SU-DHL-6 (cell line): ENCODE measurements at regions not wholly inside any gene's neighbourhood (a gene's known extent, or its start where the extent isn't known, plus 50 kb on each side); places are given as distances from the start of the nearest gene placed in this dataset.

Experiments
- H2AFZ ChIP-seq: fragments of 200-600 bp; sonication (generic); 2 replicates; pipeline ENCODE4 v1.6.1; 2014; ENCODE audit warnings: low read depth, mild to moderate bottlenecking, moderate library complexity, mixed read lengths, antibody characterized with exemption, low read length; ENCODE audit not compliant: severe bottlenecking
- H3F3A ChIP-seq: fragments of 200-600 bp; shearing (Covaris generic); 2 replicates; pipeline ENCODE4 v1.6.0; 2016; ENCODE audit warnings: antibody characterized with exemption, mild to moderate bottlenecking; ENCODE audit not compliant: insufficient read depth
- H3K27ac ChIP-seq: fragments of 200-600 bp; sonication (generic); 2 replicates; pipeline ENCODE4 v1.5.1; 2016; ENCODE audit warnings: low read depth, mild to moderate bottlenecking, low read length, moderate library complexity, mixed read lengths
- H3K27me3 ChIP-seq: fragments of 200-600 bp; sonication (generic), shearing (Covaris generic); 2 replicates; pipeline ENCODE4 v1.6.0; 2014; ENCODE audit warnings: mild to moderate bottlenecking, low read length
- H3K36me3 ChIP-seq: fragments of 200-600 bp; sonication (generic); 2 replicates; pipeline ENCODE4 v1.6.1; 2014; ENCODE audit warnings: mild to moderate bottlenecking, low read length, mixed read lengths
- H3K4me2 ChIP-seq: fragments of 300-600, 200-600 bp; shearing (Covaris generic), sonication (generic); 2 replicates; pipeline ENCODE4 v1.6.0; 2014; ENCODE audit warnings: low read length, low read depth, mild to moderate bottlenecking; ENCODE audit not compliant: poor library complexity, severe bottlenecking
- H3K4me3 ChIP-seq: fragments of 200-600 bp; sonication (generic); 2 replicates; pipeline ENCODE4 v1.5.1; 2014; ENCODE audit warnings: antibody characterized with exemption, low read length, mild to moderate bottlenecking, mixed read lengths; ENCODE audit not compliant: insufficient read depth, poor library complexity, severe bottlenecking
- H3K79me2 ChIP-seq: fragments of 200-600 bp; sonication (generic); 2 replicates; pipeline ENCODE4 v1.6.1; 2014; ENCODE audit warnings: mild to moderate bottlenecking, low read length, moderate library complexity; ENCODE audit not compliant: insufficient read depth
- H3K9ac ChIP-seq: fragments of 200-600 bp; sonication (generic); 2 replicates; pipeline ENCODE4 v1.7.0; 2014; ENCODE audit warnings: mild to moderate bottlenecking, low read length
- H3K9me2 ChIP-seq: fragments of 200-600 bp; sonication (generic); replicated peaks from 2 replicates; pipeline ENCODE4 v1.6.1; 2014; ENCODE audit warnings: low read length; ENCODE audit not compliant: insufficient read depth
- H3K9me3 ChIP-seq: fragments of 200-600 bp; sonication (generic); 2 replicates; pipeline ENCODE4 v1.6.1; 2014; ENCODE audit warnings: low read length, mixed read lengths; ENCODE audit not compliant: insufficient read depth
- H4K20me1 ChIP-seq: fragments of 200-600 bp; sonication (generic); 2 replicates; pipeline ENCODE4 v1.6.1; 2014; ENCODE audit warnings: low read depth, mild to moderate bottlenecking, antibody characterized with exemption, low read length, moderate library complexity, mixed read lengths
- EZH2phosphoT487 ChIP-seq: fragments of 200-600 bp; sonication (generic), shearing (Covaris generic); conservative IDR thresholded peaks from 2 replicates; pipeline ENCODE4 v1.6.1; 2018; ENCODE audit warnings: mild to moderate bottlenecking, antibody characterized with exemption, low read length, moderate library complexity, mixed read lengths
- TF ChIP-seq, protein P1 (sequence below): fragments of 200-600 bp; sonication (generic); IDR thresholded peaks from one replicate; pipeline ENCODE4 v1.5.1; 2017; ENCODE audit warnings: antibody characterized with exemption, mild to moderate bottlenecking, low read length, moderate library complexity; ENCODE audit not compliant: insufficient read depth, poor library complexity, severe bottlenecking

DNA sequence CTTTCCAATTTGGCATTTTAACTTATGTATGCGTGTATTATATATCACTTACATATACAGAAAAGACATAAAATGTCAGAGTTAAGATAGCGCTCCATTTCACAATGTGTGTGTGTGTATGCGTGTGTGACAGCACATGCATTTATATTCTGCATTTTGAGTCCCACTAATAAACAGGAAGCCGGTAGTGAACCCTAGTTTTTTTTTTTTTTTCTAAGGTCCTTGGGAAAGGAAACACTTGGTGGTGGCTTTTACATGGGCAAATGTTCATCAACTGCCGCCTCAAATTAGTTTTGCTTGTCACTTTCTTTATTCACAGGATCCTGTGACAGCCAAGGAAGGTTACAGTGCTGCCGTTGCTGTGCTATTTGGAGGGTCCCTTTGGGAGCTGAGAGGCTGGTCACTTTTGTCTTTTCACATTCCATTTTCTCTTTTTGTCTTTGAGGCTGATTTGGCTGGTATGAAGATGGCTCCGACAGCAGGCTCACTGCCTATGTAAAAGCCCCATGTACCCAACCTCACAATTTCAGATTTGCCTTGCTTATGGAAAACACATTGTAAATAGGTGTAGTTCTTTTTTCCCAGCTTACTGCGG is 298.9 kb downstream of the CSNK1G3 start:
- no peaks in the 10 kb centered on the region for H3K9me3 ChIP-seq
- H4K20me1 ChIP-seq = no peaks in the 10 kb centered on the region
- H3K79me2 ChIP-seq = no peaks in the 10 kb centered on the region
- peaks cover 19% of the 10 kb centered on the region for H3F3A ChIP-seq
- H2AFZ ChIP-seq = no peak overlapping the region
- TF ChIP-seq, protein P1, sequence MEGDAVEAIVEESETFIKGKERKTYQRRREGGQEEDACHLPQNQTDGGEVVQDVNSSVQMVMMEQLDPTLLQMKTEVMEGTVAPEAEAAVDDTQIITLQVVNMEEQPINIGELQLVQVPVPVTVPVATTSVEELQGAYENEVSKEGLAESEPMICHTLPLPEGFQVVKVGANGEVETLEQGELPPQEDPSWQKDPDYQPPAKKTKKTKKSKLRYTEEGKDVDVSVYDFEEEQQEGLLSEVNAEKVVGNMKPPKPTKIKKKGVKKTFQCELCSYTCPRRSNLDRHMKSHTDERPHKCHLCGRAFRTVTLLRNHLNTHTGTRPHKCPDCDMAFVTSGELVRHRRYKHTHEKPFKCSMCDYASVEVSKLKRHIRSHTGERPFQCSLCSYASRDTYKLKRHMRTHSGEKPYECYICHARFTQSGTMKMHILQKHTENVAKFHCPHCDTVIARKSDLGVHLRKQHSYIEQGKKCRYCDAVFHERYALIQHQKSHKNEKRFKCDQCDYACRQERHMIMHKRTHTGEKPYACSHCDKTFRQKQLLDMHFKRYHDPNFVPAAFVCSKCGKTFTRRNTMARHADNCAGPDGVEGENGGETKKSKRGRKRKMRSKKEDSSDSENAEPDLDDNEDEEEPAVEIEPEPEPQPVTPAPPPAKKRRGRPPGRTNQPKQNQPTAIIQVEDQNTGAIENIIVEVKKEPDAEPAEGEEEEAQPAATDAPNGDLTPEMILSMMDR = no peak
- TF ChIP-seq EZH2phosphoT487 = no peak
- H3K27ac ChIP-seq = peak overlapping the region; percentile 93
- H3K27me3 ChIP-seq = no peaks in the 10 kb centered on the region
- peak overlapping the region; percentile 49 for H3K4me2 ChIP-seq
- no peaks in the 10 kb centered on the region for H3K36me3 ChIP-seq
- no peak overlapping the region for H3K4me3 ChIP-seq
- peak overlapping the region; percentile 46 for H3K9ac ChIP-seq
- H3K9me2 ChIP-seq = no peaks in the 10 kb centered on the region

DNA sequence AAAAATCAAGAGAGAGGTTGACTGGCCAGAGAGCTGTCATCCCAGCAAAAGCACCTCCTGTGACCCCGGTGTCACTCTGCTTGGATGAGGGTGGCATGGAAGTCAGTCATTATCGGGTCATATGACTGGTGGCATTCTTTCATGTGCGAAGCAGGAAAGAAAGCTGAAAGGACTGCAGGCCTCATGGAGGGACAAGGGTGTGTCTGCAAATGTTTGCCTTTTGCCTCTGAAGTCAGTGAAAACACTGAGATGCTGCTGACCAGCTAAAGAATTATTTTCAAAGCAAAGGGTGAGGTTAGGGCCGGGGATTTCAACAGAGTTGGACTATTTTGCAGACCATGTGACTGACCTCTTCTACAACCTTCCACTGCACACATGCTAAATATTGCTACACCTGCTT is 298.3 kb downstream of the CSNK1G3 start:
- no peaks in the 10 kb centered on the region for H4K20me1 ChIP-seq
- TF ChIP-seq, protein P1 = no peak
- no peak for TF ChIP-seq EZH2phosphoT487
- no peak overlapping the region for H3K4me3 ChIP-seq
- peaks cover 19% of the 10 kb centered on the region for H3F3A ChIP-seq
- H3K4me2 ChIP-seq = peak overlapping the region; percentile 49
- peak overlapping the region; percentile 46 for H3K9ac ChIP-seq
- no peaks in the 10 kb centered on the region for H3K9me3 ChIP-seq
- H3K27ac ChIP-seq = peak overlapping the region; percentile 93
- no peaks in the 10 kb centered on the region for H3K27me3 ChIP-seq
- peak overlapping the region; percentile 67 for H2AFZ ChIP-seq
- no peaks in the 10 kb centered on the region for H3K79me2 ChIP-seq
- H3K36me3 ChIP-seq = no peaks in the 10 kb centered on the region
- H3K9me2 ChIP-seq = no peaks in the 10 kb centered on the region

DNA sequence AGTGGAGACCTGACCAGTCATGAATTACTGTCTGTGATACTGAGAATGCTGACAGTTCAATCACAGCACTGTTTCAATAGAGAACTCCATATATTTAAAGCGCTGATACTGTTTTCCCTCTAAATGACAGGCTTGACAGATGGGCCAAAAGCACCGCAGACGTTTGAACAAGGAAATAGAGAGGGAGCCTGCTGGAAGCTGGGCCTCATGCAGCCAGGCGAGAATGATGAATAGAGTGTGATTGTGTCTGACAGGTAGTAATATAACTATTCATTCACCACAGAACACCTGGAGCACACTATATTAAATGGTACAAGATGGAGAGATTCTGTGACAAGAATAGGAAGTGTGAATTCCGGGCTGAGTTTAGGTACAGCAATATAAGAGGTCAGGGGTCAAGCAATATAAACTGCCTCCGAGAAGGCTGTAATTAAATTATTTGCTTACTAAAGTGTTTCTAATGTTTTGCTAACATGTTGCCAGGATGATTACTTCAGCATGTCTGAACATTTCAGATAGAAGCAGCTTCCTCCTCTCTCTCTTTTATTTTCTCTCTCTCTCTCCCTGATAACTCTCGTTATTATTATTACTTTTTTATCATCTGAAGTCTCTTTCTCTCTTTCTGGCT is 297.7 kb downstream of the CSNK1G3 start:
- H2AFZ ChIP-seq = peak overlapping the region; percentile 67

More for the DNA sequence above, 297.7 kb downstream of the CSNK1G3 start:
- peak overlapping the region; percentile 93 for H3K27ac ChIP-seq
- H3K36me3 ChIP-seq = no peaks in the 10 kb centered on the region
- no peaks in the 10 kb centered on the region for H3K9me2 ChIP-seq
- peaks cover 19% of the 10 kb centered on the region for H3F3A ChIP-seq
- H3K4me2 ChIP-seq = peak overlapping the region; percentile 49
- H3K4me3 ChIP-seq = peak overlapping the region; percentile 0
- TF ChIP-seq, protein P1 = no peak
- H3K9ac ChIP-seq = peak overlapping the region; percentile 46
- H3K79me2 ChIP-seq = no peaks in the 10 kb centered on the region
- no peaks in the 10 kb centered on the region for H3K27me3 ChIP-seq
- no peaks in the 10 kb centered on the region for H4K20me1 ChIP-seq
- no peaks in the 10 kb centered on the region for H3K9me3 ChIP-seq
